GM18507 (cell line): ENCODE measurements at regions not wholly inside any gene's neighbourhood (a gene's known extent, or its start where the extent isn't known, plus 50 kb on each side); places are given as distances from the start of the nearest gene placed in this dataset.

Source experiments
- DNase-seq: peaks from one replicate; pipeline ENCODE4 v3.0.0; 2011; ENCODE audit warnings: low read depth; ENCODE audit not compliant: insufficient read length; ENCODE audit errors: extremely low spot score
- FAIRE-seq: peaks from 2 replicates; lab custom pipeline; 2011; peaks lifted over from hg19 to GRCh38; lab: Jason Lieb, UNC

- no peak for FAIRE-seq
- DNase-seq = no peak
These were observed 141.9 kb upstream of the ID2 start for GRCh38 chr2:8539743-8540551.

GRCh38 chr2:8540552-8541055 is 141.3 kb upstream of the ID2 start:
- DNase-seq (no peak), FAIRE-seq (no peak)

- no peak for DNase-seq
These were observed 140.6 kb upstream of the ID2 start for GRCh38 chr2:8541223-8541622.

GRCh38 chr2:8541636-8542035 is 140.2 kb upstream of the ID2 start:
- FAIRE-seq (no peak), DNase-seq (no peak)

More at GRCh38 chr2:8541223-8541622, 140.6 kb upstream of the ID2 start:
- no peak for FAIRE-seq

GRCh38 chr2:8542381-8543059 is 139.3 kb upstream of the ID2 start:
- FAIRE-seq = peak; percentile 42
- DNase-seq = no peak

- no peak for FAIRE-seq
- DNase-seq = no peak
These were observed 138.8 kb upstream of the ID2 start for GRCh38 chr2:8543060-8543382.

GRCh38 chr2:8543383-8544170 is 138.3 kb upstream of the ID2 start:
- DNase-seq (peak; percentile 72), FAIRE-seq (peak; percentile 99)

GRCh38 chr2:8544171-8544785 is 137.6 kb upstream of the ID2 start:
- DNase-seq (no peak), FAIRE-seq (peak; percentile 31)

- FAIRE-seq (peak; percentile 90), DNase-seq (peak; percentile 61)
These were observed 136.8 kb upstream of the ID2 start for GRCh38 chr2:8544786-8545694.

GRCh38 chr2:8545695-8546611 is 135.9 kb upstream of the ID2 start:
- FAIRE-seq (no peak), DNase-seq (no peak)

- DNase-seq (no peak), FAIRE-seq (no peak)
These were observed 135.1 kb upstream of the ID2 start for GRCh38 chr2:8546612-8547283.

- DNase-seq = no peak
- no peak for FAIRE-seq
These were observed 134.4 kb upstream of the ID2 start for GRCh38 chr2:8547284-8548064.

GRCh38 chr2:8548065-8548618 is 133.7 kb upstream of the ID2 start:
- DNase-seq (no peak), FAIRE-seq (no peak)

GRCh38 chr2:8548619-8549150 is 133.2 kb upstream of the ID2 start:
- DNase-seq (no peak), FAIRE-seq (no peak)

GRCh38 chr2:8549273-8549922 is 132.5 kb upstream of the ID2 start:
- FAIRE-seq (no peak), DNase-seq (no peak)

GRCh38 chr2:8549942-8550341 is 131.9 kb upstream of the ID2 start:
- FAIRE-seq = no peak
- DNase-seq = no peak
